K562 (cell line): ENCODE measurements at regions not wholly inside any gene's neighbourhood (a gene's known extent, or its start where the extent isn't known, plus 50 kb on each side); places are given as distances from the start of the nearest gene placed in this dataset.

Experiments
- ATAC-seq: fragments of 200-7000 bp; cut with Tn5 transposase; 3 replicates; pipeline ENCODE4 v1.9.1; 2020; ENCODE audit warnings: moderate library complexity
- BruUV-seq: library from RNA; stranded (reverse); fragments of 400-500 nt; replicated peaks from 2 replicates; lab custom pipeline; 2021; lab: Mats Ljungman, UMichigan
- CTCF ChIA-PET: fragments of 300-600 bp; formaldehyde crosslinking; extraction: SDS; loops from one replicate; lab custom pipeline; 2021; ENCODE audit warnings: low intra/inter-chr PET ratio; lab: Yijun Ruan, JAX
- POLR2A ChIA-PET: fragments of 300-600, 350-650 bp; sonication (Branson Sonifier 250); formaldehyde crosslinking; extraction: SDS; loops from one replicate; lab custom pipeline; 2021; ENCODE audit warnings: antibody characterized with exemption, inconsistent platforms; lab: Yijun Ruan, JAX
- DNase-seq, 4 experiments: peaks; one replicate each; pipeline versions ENCODE4 v3.0.0 to v3.0.0-alpha.2; 2011 to 2018; ENCODE audit warnings: low spot score in 3 of 4, mixed read lengths in 3 of 4; ENCODE audit errors: extremely low read depth in 1 of 4
- FAIRE-seq: peaks from 2 replicates; lab custom pipeline; 2011; peaks lifted over from hg19 to GRCh38; lab: Jason Lieb, UNC
- H2AFZ ChIP-seq: 2 replicates; pipeline ENCODE4 v1.6.0; 2011; ENCODE audit warnings: low read depth, low read length, control low read depth, inconsistent platforms
- H3K27ac ChIP-seq: fragments of 200-600 bp; 3 replicates; pipeline ENCODE4 v1.8.0; 2011; ENCODE audit warnings: low read depth, mild to moderate bottlenecking, control low read depth, inconsistent platforms, low read length, moderate library complexity, mixed read lengths; ENCODE audit errors: extremely low read depth
- H3K27me3 ChIP-seq, 2 experiments: fragments of 300-600 bp in 1 of 2; 2 replicates in 1 of 2; 3 replicates in 1 of 2; pipeline versions ENCODE4 v1.6.0 to v1.8.0; 2011; ENCODE audit warnings: inconsistent platforms in 2 of 2, low read length in 2 of 2, mild to moderate bottlenecking in 1 of 2, mixed read lengths in 1 of 2, moderate library complexity in 1 of 2; ENCODE audit not compliant: control insufficient read depth in 2 of 2, insufficient read depth in 2 of 2
- H3K36me3 ChIP-seq: fragments of 300-600 bp; 3 replicates; pipeline ENCODE4 v1.8.0; 2011; ENCODE audit warnings: mild to moderate bottlenecking, low read length, inconsistent platforms; ENCODE audit not compliant: control insufficient read depth, insufficient read depth
- H3K4me1 ChIP-seq, 2 experiments: fragments of 200-600 bp in 1 of 2; replicated peaks in 1 of 2; 2 replicates in 1 of 2; 3 replicates in 1 of 2; pipeline versions ENCODE4 v1.5.1 to v1.8.0; 2011; ENCODE audit warnings: inconsistent platforms in 2 of 2, low read length in 2 of 2, mild to moderate bottlenecking in 1 of 2, mixed read lengths in 1 of 2, moderate library complexity in 1 of 2; ENCODE audit not compliant: control insufficient read depth in 2 of 2, insufficient read depth in 2 of 2
- H3K4me2 ChIP-seq: 2 replicates; pipeline ENCODE4 v1.6.1; 2011; ENCODE audit warnings: low read length, control low read depth, inconsistent platforms, mixed read lengths; ENCODE audit not compliant: insufficient read depth
- H3K4me3 ChIP-seq: fragments of 200-600 bp; sonication (generic), shearing (Covaris generic); 2 replicates; pipeline ENCODE4 v1.5.1; 2016; ENCODE audit warnings: control low read depth, inconsistent platforms
- H3K79me2 ChIP-seq: fragments of 200-600 bp; 3 replicates; pipeline ENCODE4 v1.8.0; 2011; ENCODE audit warnings: low read length, inconsistent platforms; ENCODE audit not compliant: control insufficient read depth, insufficient read depth
- H3K9ac ChIP-seq, 2 experiments: 2 replicates each; pipeline versions ENCODE4 v1.6.0 to v1.6.1; 2011; ENCODE audit warnings: low read depth in 2 of 2, low read length in 2 of 2, control low read depth in 1 of 2, inconsistent platforms in 1 of 2, mild to moderate bottlenecking in 1 of 2, mixed read lengths in 1 of 2; ENCODE audit not compliant: insufficient read depth in 1 of 2
- H3K9me1 ChIP-seq: one replicate; pipeline ENCODE4 v1.6.0; 2011; ENCODE audit warnings: inconsistent platforms, mild to moderate bottlenecking, low read length, moderate library complexity; ENCODE audit not compliant: control insufficient read depth, insufficient read depth
- H3K9me3 ChIP-seq: replicated peaks from 2 replicates; pipeline ENCODE4 v1.5.1; 2011; ENCODE audit warnings: low read depth, low read length, inconsistent platforms; ENCODE audit not compliant: control insufficient read depth, insufficient read depth
- H4K20me1 ChIP-seq: replicated peaks from 2 replicates; pipeline ENCODE4 v1.6.1; 2011; ENCODE audit warnings: low read length, inconsistent platforms, mixed read lengths; ENCODE audit not compliant: control insufficient read depth, insufficient read depth
- CBX8 ChIP-seq: fragments of 200-600 bp; sonication (generic); IDR thresholded peaks from 2 replicates; pipeline ENCODE4 v1.6.1; 2012; ENCODE audit warnings: borderline replicate concordance, mixed run types, low read depth, mild to moderate bottlenecking, moderate library complexity, mixed read lengths, low read length, control low read depth, inconsistent platforms; ENCODE audit not compliant: poor library complexity, severe bottlenecking; ENCODE audit errors: extremely low read depth
- MAFG ChIP-seq: fragments of 450-650 bp; conservative IDR thresholded peaks from 2 replicates; pipeline ENCODE4 v1.6.1; 2016; ENCODE audit warnings: missing genetic modification characterization, missing compliant biosample characterization
- TEAD2 ChIP-seq: fragments of 450-650 bp; IDR thresholded peaks from 2 replicates; pipeline ENCODE4 v1.6.1; 2016; ENCODE audit warnings: missing genetic modification characterization, control low read depth, missing compliant biosample characterization
- ZNF197 ChIP-seq: fragments of 200-800 bp; sonication (Bioruptor generic); IDR thresholded peaks from 2 replicates; pipeline ENCODE4 v1.6.1; 2016; ENCODE audit warnings: low read depth, missing genetic modification characterization, missing compliant biosample characterization
- ZNF445 ChIP-seq: fragments of 250-450 bp; sonication (Bioruptor Pico); IDR thresholded peaks from 2 replicates; pipeline ENCODE4 v1.4.0; 2020; ENCODE audit warnings: low read depth, mild to moderate bottlenecking, moderate library complexity
- ZNF551 ChIP-seq: fragments of 250-450 bp; sonication (Bioruptor Pico); IDR thresholded peaks from 2 replicates; pipeline ENCODE4 v1.5.0; 2021; ENCODE audit warnings: mild to moderate bottlenecking, moderate library complexity
- WGBS: fragments of 100-300 bp; shearing (Covaris generic); methylation state at CpG from one replicate; pipeline ENCODE4 v1.1.6; 2016; ENCODE audit warnings: low coverage, mixed read lengths; ENCODE audit not compliant: insufficient coverage; ENCODE audit errors: missing lambda C conversion rate; 5-methylcytosine and 5-hydroxymethylcytosine counted together
- in situ Hi-C: fragments of 300-500 bp; cut with MboI; formaldehyde crosslinking; loops from 4 replicates; pipeline ENCODE4 v1.15.0; 2018; ENCODE audit warnings: inconsistent platforms, mixed read lengths
- intact Hi-C: fragments of 100-400 bp; cut with micrococcal nuclease; formaldehyde crosslinking; loops from 2 replicates; pipeline ENCODE4 v1.14.2; 2022
- TF ChIP-seq, protein P1 (sequence below): fragments of 250-450 bp; sonication (Bioruptor Pico); IDR thresholded peaks from 2 replicates; pipeline ENCODE4 v1.8.0; 2022; ENCODE audit warnings: inconsistent platforms
- TF ChIP-seq, protein P2 (sequence below): sonication (generic); formaldehyde crosslinking; IDR thresholded peaks from 2 replicates; pipeline ENCODE4 v1.9.0; 2022; ENCODE audit warnings: mild to moderate bottlenecking, missing genetic modification reagents

DNA sequence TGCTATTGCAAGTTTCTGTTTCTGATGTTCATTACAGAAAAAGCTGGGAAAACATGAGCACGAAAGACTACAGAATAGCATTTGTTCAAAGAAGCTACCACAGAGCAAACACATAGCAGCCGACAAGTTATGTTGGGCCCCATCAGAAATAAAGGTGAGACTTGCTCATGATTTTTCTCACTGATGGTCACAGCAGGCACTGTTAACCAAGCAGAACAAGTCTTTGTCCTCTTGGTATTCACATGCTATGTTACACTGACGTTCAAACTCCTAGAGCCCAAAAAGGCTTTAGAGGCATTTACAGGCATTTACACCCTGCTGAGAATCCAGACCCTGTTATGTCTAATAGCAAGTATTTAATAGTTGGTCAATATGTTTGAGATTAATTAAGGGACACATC lies 235.0 kb upstream of the HNMT start:
- ChIA-PET POLR2A (no interaction called here), CTCF (no interaction called here)
- ATAC-seq = no peak
- in situ Hi-C loops (no loop called here), intact Hi-C loops (no loop called here)
- H3K9me3 ChIP-seq = no peaks in the 10 kb centered on the region
- H3K27ac ChIP-seq = no peak overlapping the region
- no peak overlapping the region for H3K4me3 ChIP-seq
- H3K4me2 ChIP-seq = no peak overlapping the region
- no peak for DNase-seq
- H3K9ac ChIP-seq = no peak overlapping the region
- no TSS peak for BruUV-seq
- 0% methylated on average over 3 of the region's 3 CpGs for WGBS
- TF ChIP-seq TEAD2 = no peak
- TF ChIP-seq, protein P1, sequence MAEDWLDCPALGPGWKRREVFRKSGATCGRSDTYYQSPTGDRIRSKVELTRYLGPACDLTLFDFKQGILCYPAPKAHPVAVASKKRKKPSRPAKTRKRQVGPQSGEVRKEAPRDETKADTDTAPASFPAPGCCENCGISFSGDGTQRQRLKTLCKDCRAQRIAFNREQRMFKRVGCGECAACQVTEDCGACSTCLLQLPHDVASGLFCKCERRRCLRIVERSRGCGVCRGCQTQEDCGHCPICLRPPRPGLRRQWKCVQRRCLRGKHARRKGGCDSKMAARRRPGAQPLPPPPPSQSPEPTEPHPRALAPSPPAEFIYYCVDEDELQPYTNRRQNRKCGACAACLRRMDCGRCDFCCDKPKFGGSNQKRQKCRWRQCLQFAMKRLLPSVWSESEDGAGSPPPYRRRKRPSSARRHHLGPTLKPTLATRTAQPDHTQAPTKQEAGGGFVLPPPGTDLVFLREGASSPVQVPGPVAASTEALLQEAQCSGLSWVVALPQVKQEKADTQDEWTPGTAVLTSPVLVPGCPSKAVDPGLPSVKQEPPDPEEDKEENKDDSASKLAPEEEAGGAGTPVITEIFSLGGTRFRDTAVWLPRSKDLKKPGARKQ = no peak
- no peak for TF ChIP-seq ZNF197 (CRISPR knock-in tag)
- TF ChIP-seq ZNF551 (CRISPR knock-in tag) = no peak
- TF ChIP-seq, protein P2, sequence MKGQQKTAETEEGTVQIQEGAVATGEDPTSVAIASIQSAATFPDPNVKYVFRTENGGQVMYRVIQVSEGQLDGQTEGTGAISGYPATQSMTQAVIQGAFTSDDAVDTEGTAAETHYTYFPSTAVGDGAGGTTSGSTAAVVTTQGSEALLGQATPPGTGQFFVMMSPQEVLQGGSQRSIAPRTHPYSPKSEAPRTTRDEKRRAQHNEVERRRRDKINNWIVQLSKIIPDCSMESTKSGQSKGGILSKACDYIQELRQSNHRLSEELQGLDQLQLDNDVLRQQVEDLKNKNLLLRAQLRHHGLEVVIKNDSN (CRISPR knock-in tag) = no peak
- no peak for TF ChIP-seq ZNF445
- no peak for TF ChIP-seq MAFG (tag)
- no peak for TF ChIP-seq CBX8
- no peak overlapping the region for H2AFZ ChIP-seq
- no peaks in the 10 kb centered on the region for H3K27me3 ChIP-seq
- no peaks in the 10 kb centered on the region for H4K20me1 ChIP-seq
- H3K79me2 ChIP-seq = no peaks in the 10 kb centered on the region
- FAIRE-seq = no peak
- H3K9me1 ChIP-seq = no peaks in the 10 kb centered on the region
- H3K4me1 ChIP-seq = no peaks in the 10 kb centered on the region
- no peaks in the 10 kb centered on the region for H3K36me3 ChIP-seq
